NCI-H446 (cell line): ENCODE measurements at regions not wholly inside any gene's neighbourhood (a gene's known extent, or its start where the extent isn't known, plus 50 kb on each side); places are given as distances from the start of the nearest gene placed in this dataset.

ENCODE experiments used
- DNase-seq, 2 experiments: peaks; one replicate each; lab custom pipeline; 2025; lab: John Stamatoyannopoulos, UW

GRCh38 chr4:181176306-181176705, 1066.9 kb upstream of the TENM3 start:
- no peak for DNase-seq

- DNase-seq: no peak
Measured at GRCh38 chr4:181181331-181181730, 1061.9 kb upstream of the TENM3 start.

GRCh38 chr4:181189751-181190150, 1053.5 kb upstream of the TENM3 start:
- no peak for DNase-seq

- DNase-seq: no peak
Measured at GRCh38 chr4:181193131-181193930, 1049.9 kb upstream of the TENM3 start.

GRCh38 chr4:181194096-181194495, 1049.1 kb upstream of the TENM3 start:
- no peak for DNase-seq

GRCh38 chr4:181200076-181200475, 1043.1 kb upstream of the TENM3 start:
- no peak for DNase-seq

- no peak for DNase-seq
Measured at GRCh38 chr4:181202240-181202639, 1041.0 kb upstream of the TENM3 start.

GRCh38 chr4:181204109-181204508, 1039.1 kb upstream of the TENM3 start:
- no peak for DNase-seq

GRCh38 chr4:181213551-181213950, 1029.7 kb upstream of the TENM3 start:
- DNase-seq: no peak

- no peak for DNase-seq
Measured at GRCh38 chr4:181216501-181216900, 1026.7 kb upstream of the TENM3 start.

GRCh38 chr4:181219783-181220416, 1023.3 kb upstream of the TENM3 start:
- no peak for DNase-seq

GRCh38 chr4:181224852-181225251, 1018.4 kb upstream of the TENM3 start:
- DNase-seq: no peak

- DNase-seq: no peak
Measured at GRCh38 chr4:181225616-181226261, 1017.5 kb upstream of the TENM3 start.

GRCh38 chr4:181234951-181235680, 1008.1 kb upstream of the TENM3 start:
- no peak for DNase-seq

GRCh38 chr4:181245326-181245725, 997.9 kb upstream of the TENM3 start:
- no peak for DNase-seq

- DNase-seq: no peak
Measured at GRCh38 chr4:181249031-181249430, 994.2 kb upstream of the TENM3 start.

- no peak for DNase-seq
Measured at GRCh38 chr4:181254771-181255170, 988.4 kb upstream of the TENM3 start.

- no peak for DNase-seq
Measured at GRCh38 chr4:181258569-181258968, 984.6 kb upstream of the TENM3 start.

GRCh38 chr4:181259081-181259709, 984.0 kb upstream of the TENM3 start:
- DNase-seq: no peak

GRCh38 chr4:181261279-181261678, 981.9 kb upstream of the TENM3 start:
- DNase-seq: no peak

GRCh38 chr4:181264893-181265292, 978.3 kb upstream of the TENM3 start:
- DNase-seq: no peak

- no peak for DNase-seq
Measured at GRCh38 chr4:181265370-181265769, 977.8 kb upstream of the TENM3 start.
